Fibroblast of skin of abdomen (primary cell): ENCODE measurements at regions not wholly inside any gene's neighbourhood (a gene's known extent, or its start where the extent isn't known, plus 50 kb on each side); places are given as distances from the start of the nearest gene placed in this dataset.
"Not testable (repeated sequence)": the region's sequence is repeated elsewhere in the genome, so short reads cannot be mapped to it uniquely, and the experiment has no call there.

ENCODE experiments used
- DNase-seq: peaks from one replicate; pipeline ENCODE4 v3.0.0-alpha.2; 2013

- not testable (repeated sequence) for DNase-seq
Observed at GRCh38 chr5:124970381-124970780, 223.9 kb upstream of the ZNF608 start.

GRCh38 chr5:124972703-124973102 is 226.3 kb upstream of the ZNF608 start:
- no peak for DNase-seq

GRCh38 chr5:124973661-124974060 is 227.2 kb upstream of the ZNF608 start:
- DNase-seq, result no peak

- DNase-seq, result no peak
Observed at GRCh38 chr5:124976086-124976485, 229.6 kb upstream of the ZNF608 start.

GRCh38 chr5:124979251-124979650 is 232.8 kb upstream of the ZNF608 start:
- no peak for DNase-seq

- no peak for DNase-seq
Observed at GRCh38 chr5:124980163-124980941, 233.9 kb upstream of the ZNF608 start.

GRCh38 chr5:124981901-124982300 is 235.5 kb upstream of the ZNF608 start:
- DNase-seq, result no peak

- DNase-seq, result no peak
Observed at GRCh38 chr5:124986170-124986569, 239.7 kb upstream of the ZNF608 start.

GRCh38 chr5:124986667-124987066 is 240.2 kb upstream of the ZNF608 start:
- DNase-seq, result no peak

GRCh38 chr5:124987786-124988185 is 241.3 kb upstream of the ZNF608 start:
- DNase-seq, result not testable (repeated sequence)

- no peak for DNase-seq
Observed at GRCh38 chr5:124990723-124991122, 244.3 kb upstream of the ZNF608 start.

GRCh38 chr5:124995421-124995820 is 249.0 kb upstream of the ZNF608 start:
- DNase-seq, result peak; percentile 23

- peak; percentile 22 for DNase-seq
Observed at GRCh38 chr5:124996023-124996763, 249.8 kb upstream of the ZNF608 start.

GRCh38 chr5:124996764-124997077 is 250.3 kb upstream of the ZNF608 start:
- peak; percentile 58 for DNase-seq

- peak; percentile 24 for DNase-seq
Observed at GRCh38 chr5:124997186-124997893, 250.9 kb upstream of the ZNF608 start.

- no peak for DNase-seq
Observed at GRCh38 chr5:124998520-124998919, 252.1 kb upstream of the ZNF608 start.

- peak; percentile 32 for DNase-seq
Observed at GRCh38 chr5:125002727-125003598, 256.5 kb upstream of the ZNF608 start.

- DNase-seq, result no peak
Observed at GRCh38 chr5:125004009-125004408, 257.6 kb upstream of the ZNF608 start.

- DNase-seq, result no peak
Observed at GRCh38 chr5:125005266-125005665, 258.8 kb upstream of the ZNF608 start.

- DNase-seq, result no peak
Observed at GRCh38 chr5:125006011-125006685, 259.7 kb upstream of the ZNF608 start.

GRCh38 chr5:125010356-125010755 is 263.9 kb upstream of the ZNF608 start:
- DNase-seq, result no peak

- no peak for DNase-seq
Observed at GRCh38 chr5:125011014-125011413, 264.6 kb upstream of the ZNF608 start.
